AG04450 (cell line): ENCODE measurements at regions not wholly inside any gene's neighbourhood (a gene's known extent, or its start where the extent isn't known, plus 50 kb on each side); places are given as distances from the start of the nearest gene placed in this dataset.

Experiments
- CTCF ChIA-PET: fragments of 300-600, 350-600 bp; formaldehyde crosslinking; extraction: SDS; loops from one replicate; lab custom pipeline; 2022; ENCODE audit warnings: antibody characterized with exemption, inconsistent platforms; lab: Charles Lee
- POLR2A ChIA-PET: fragments of 350-600 bp; formaldehyde crosslinking; extraction: SDS; loops from one replicate; lab custom pipeline; 2021; ENCODE audit warnings: antibody characterized with exemption, inconsistent platforms; lab: Yijun Ruan, JAX
- DNase-seq: peaks from one replicate; pipeline ENCODE4 v3.0.0-alpha.2; 2011; ENCODE audit warnings: low read depth, low spot score
- H3K27ac ChIP-seq: one replicate; pipeline ENCODE4 v1.5.1; 2012; ENCODE audit warnings: low read depth, low read length, control low read depth
- H3K27me3 ChIP-seq: one replicate; pipeline ENCODE4 v1.6.0; 2012; ENCODE audit warnings: low read length; ENCODE audit not compliant: control insufficient read depth, insufficient read depth
- H3K4me3 ChIP-seq: 2 replicates; pipeline ENCODE4 v1.5.1; 2011; ENCODE audit warnings: mild to moderate bottlenecking, low read depth, low read length, control low read depth
- H3K9me3 ChIP-seq: 2 replicates; pipeline ENCODE4 v1.5.1; 2012; ENCODE audit warnings: low read length; ENCODE audit not compliant: control insufficient read depth, insufficient read depth
- CTCF ChIP-seq: IDR thresholded peaks from 2 replicates; pipeline ENCODE4 v1.5.1; 2011; ENCODE audit warnings: low read depth, low read length, control low read depth, inconsistent platforms

- no peak overlapping the region for H3K4me3 ChIP-seq
- no peaks in the 10 kb centered on the region for H3K9me3 ChIP-seq
- TF ChIP-seq CTCF: no peak
- CTCF ChIA-PET: no interaction called here
- no peak overlapping the region for H3K27ac ChIP-seq
- DNase-seq: no peak
- POLR2A ChIA-PET: no interaction called here
- H3K27me3 ChIP-seq: no peaks in the 10 kb centered on the region
Observed at GRCh38 chr4:30847958-30848357, 127.8 kb downstream of the PCDH7 start.

GRCh38 chr4:30854531-30854930 lies 134.4 kb downstream of the PCDH7 start:
- Histone ChIP-seq H3K27ac (no peak overlapping the region), H3K27me3 (no peaks in the 10 kb centered on the region), H3K4me3 (no peak overlapping the region), H3K9me3 (no peaks in the 10 kb centered on the region)
- ChIA-PET POLR2A (no interaction called here), CTCF (no interaction called here)
- TF ChIP-seq CTCF: no peak
- DNase-seq: no peak

- TF ChIP-seq CTCF: no peak
- H3K27me3 ChIP-seq: no peaks in the 10 kb centered on the region
- no peak overlapping the region for H3K4me3 ChIP-seq
- no peak overlapping the region for H3K27ac ChIP-seq
- ChIA-PET POLR2A (no interaction called here), CTCF (no interaction called here)
- DNase-seq: no peak
- H3K9me3 ChIP-seq: no peaks in the 10 kb centered on the region
Observed at GRCh38 chr4:30855232-30855631, 135.1 kb downstream of the PCDH7 start.

- no peak for DNase-seq
- TF ChIP-seq CTCF: no peak
- H3K4me3 ChIP-seq: no peak overlapping the region
- H3K9me3 ChIP-seq: no peaks in the 10 kb centered on the region
- CTCF ChIA-PET: no interaction called here
- H3K27ac ChIP-seq: no peak overlapping the region
- POLR2A ChIA-PET: no interaction called here
- no peaks in the 10 kb centered on the region for H3K27me3 ChIP-seq
Observed at GRCh38 chr4:30856795-30857564, 136.8 kb downstream of the PCDH7 start.

GRCh38 chr4:30860978-30861377 lies 140.8 kb downstream of the PCDH7 start:
- no peak overlapping the region for H3K4me3 ChIP-seq
- H3K27ac ChIP-seq: no peak overlapping the region
- ChIA-PET POLR2A (interaction anchor here (1.3 kb wide), 1 partner anchor 14 kb away, joined by 4 read pairs; no protein-coding TSS in a partner anchor), CTCF (no interaction called here)
- DNase-seq: no peak
- no peaks in the 10 kb centered on the region for H3K9me3 ChIP-seq
- H3K27me3 ChIP-seq: no peaks in the 10 kb centered on the region
- TF ChIP-seq CTCF: no peak
